Liver (tissue), 7 donors: ENCODE measurements at regions not wholly inside any gene's neighbourhood (a gene's known extent, or its start where the extent isn't known, plus 50 kb on each side); places are given as distances from the start of the nearest gene placed in this dataset.

Source experiments
- DNase-seq: peaks from one replicate; pipeline ENCODE4 v3.0.0-alpha.2; 2017; ENCODE audit warnings: low spot score
- H3K27ac ChIP-seq, 2 donors: one replicate each; pipeline ENCODE4 v1.7.0; 2013; ENCODE audit warnings: inconsistent platforms in 2 of 2, low read length in 2 of 2, control low read depth in 1 of 2, low read depth in 1 of 2, mild to moderate bottlenecking in 1 of 2
- H3K27me3 ChIP-seq, 4 donors: one replicate each; pipeline versions ENCODE4 v1.6.1 to v1.7.0; 2013; ENCODE audit warnings: low read length in 3 of 4, inconsistent platforms in 1 of 4, mild to moderate bottlenecking in 1 of 4, moderate library complexity in 1 of 4; ENCODE audit not compliant: control insufficient read depth in 4 of 4, insufficient read depth in 4 of 4
- H3K36me3 ChIP-seq, 4 donors: one replicate each; pipeline versions ENCODE4 v1.6.1 to v1.7.0; 2013; ENCODE audit warnings: low read length in 3 of 4, mild to moderate bottlenecking in 3 of 4, low read depth in 1 of 4, moderate library complexity in 1 of 4; ENCODE audit not compliant: control insufficient read depth in 4 of 4, insufficient read depth in 3 of 4
- H3K4me1 ChIP-seq, 4 donors: one replicate each; pipeline versions ENCODE4 v1.6.1 to v1.7.0; 2013; ENCODE audit warnings: low read length in 3 of 4, mild to moderate bottlenecking in 3 of 4, moderate library complexity in 1 of 4; ENCODE audit not compliant: control insufficient read depth in 4 of 4, insufficient read depth in 4 of 4
- H3K4me3 ChIP-seq, 3 donors: one replicate each; pipeline versions ENCODE4 v1.6.1 to v1.7.0; 2013; ENCODE audit warnings: low read length in 3 of 3, control low read depth in 1 of 3, low read depth in 1 of 3, mild to moderate bottlenecking in 1 of 3
- H3K9ac ChIP-seq, 2 donors: one replicate each; pipeline ENCODE4 v1.7.0; 2013; ENCODE audit warnings: low read length in 2 of 2, mild to moderate bottlenecking in 2 of 2, moderate library complexity in 2 of 2, control low read depth in 1 of 2, low read depth in 1 of 2
- H3K9me3 ChIP-seq, 4 donors: one replicate each; pipeline versions ENCODE4 v1.6.1 to v1.7.0; 2013; ENCODE audit warnings: low read length in 3 of 4; ENCODE audit not compliant: control insufficient read depth in 4 of 4
- EGR1 ChIP-seq, 2 donors: IDR thresholded peaks; 2 replicates each; pipeline ENCODE4 v1.6.1; 2016 to 2018; ENCODE audit warnings: antibody characterized with exemption in 2 of 2, low read depth in 2 of 2
- FOXA1 ChIP-seq: IDR thresholded peaks from 2 replicates; pipeline ENCODE4 v1.6.1; 2016; ENCODE audit warnings: antibody characterized with exemption
- FOXA2 ChIP-seq: IDR thresholded peaks from 2 replicates; pipeline ENCODE4 v1.6.1; 2016; ENCODE audit warnings: antibody characterized with exemption
- GABPA ChIP-seq, 2 donors: IDR thresholded peaks in 1 of 2; conservative IDR thresholded peaks in 1 of 2; 2 replicates each; pipeline ENCODE4 v1.6.1; 2016; ENCODE audit warnings: antibody characterized with exemption in 2 of 2, mild to moderate bottlenecking in 1 of 2, moderate library complexity in 1 of 2
- HNF4A ChIP-seq, 2 donors: conservative IDR thresholded peaks; 2 replicates each; pipeline ENCODE4 v1.6.1; 2016; ENCODE audit warnings: antibody characterized with exemption in 2 of 2, mild to moderate bottlenecking in 2 of 2
- HNF4G ChIP-seq: IDR thresholded peaks from 2 replicates; pipeline ENCODE4 v1.6.1; 2016; ENCODE audit warnings: antibody characterized with exemption
- JUND ChIP-seq, 2 donors: IDR thresholded peaks; 2 replicates each; pipeline ENCODE4 v1.6.1; 2016; ENCODE audit warnings: antibody characterized with exemption in 2 of 2
- MAX ChIP-seq: IDR thresholded peaks from 2 replicates; pipeline ENCODE4 v1.6.1; 2016; ENCODE audit warnings: antibody characterized with exemption
- NR2F2 ChIP-seq: IDR thresholded peaks from 2 replicates; pipeline ENCODE4 v1.6.1; 2016; ENCODE audit warnings: antibody characterized with exemption
- RAD21 ChIP-seq, 2 donors: IDR thresholded peaks; 2 replicates each; pipeline ENCODE4 v1.6.1; 2016; ENCODE audit warnings: antibody characterized with exemption in 2 of 2, mild to moderate bottlenecking in 2 of 2
- REST ChIP-seq: IDR thresholded peaks from 2 replicates; pipeline ENCODE4 v1.6.1; 2016; ENCODE audit warnings: antibody characterized with exemption, mild to moderate bottlenecking
- RXRA ChIP-seq, 2 donors: IDR thresholded peaks; 2 replicates each; pipeline ENCODE4 v1.6.1; 2017 to 2018; ENCODE audit warnings: antibody characterized with exemption in 2 of 2, mild to moderate bottlenecking in 1 of 2
- SP1 ChIP-seq: IDR thresholded peaks from 2 replicates; pipeline ENCODE4 v1.6.1; 2018; ENCODE audit warnings: antibody characterized with exemption, mild to moderate bottlenecking
- TAF1 ChIP-seq: conservative IDR thresholded peaks from 2 replicates; pipeline ENCODE4 v1.6.1; 2016; ENCODE audit warnings: antibody characterized with exemption, mild to moderate bottlenecking
- YY1 ChIP-seq: IDR thresholded peaks from 2 replicates; pipeline ENCODE4 v1.6.1; 2016; ENCODE audit warnings: antibody characterized with exemption, mild to moderate bottlenecking
- ZBTB33 ChIP-seq: IDR thresholded peaks from 2 replicates; pipeline ENCODE4 v1.6.1; 2016; ENCODE audit warnings: antibody characterized with exemption
- WGBS: extraction: QIAGEN DNeasy Blood & Tissue Kit; methylation state at CpG from one replicate; pipeline ENCODE4 v1.1.7; 2013; 5-methylcytosine and 5-hydroxymethylcytosine counted together
- TF ChIP-seq, protein P1 (sequence below): IDR thresholded peaks from 2 replicates; pipeline ENCODE4 v1.6.1; 2016; ENCODE audit warnings: antibody characterized with exemption
- donor health status: healthy.
- donor health status: healthy.
- donor health status: healthy.
- donor health status: healthy.

GRCh38 chr16:85341972-85342695, 229.9 kb upstream of the CIBAR2 start:
- H3K9me3 ChIP-seq, result no peaks in the 10 kb centered on the region
- TF ChIP-seq ZBTB33 (no peak), JUND (IDR thresholded peaks at IDR 0.05) (no peak), YY1 (no peak), NR2F2 (no peak), GABPA (IDR thresholded peaks at IDR 0.05 in 1 of 2, conservative IDR thresholded peaks at IDR 0.05 in 1 of 2) (no peak), HNF4G (no peak), MAX (no peak), RXRA (IDR thresholded peaks at IDR 0.05) (no peak), TAF1 (no peak), SP1 (no peak)
- no peak overlapping the region for H3K27ac ChIP-seq
- H3K4me3 ChIP-seq, result no peak overlapping the region
- DNase-seq, result no peak
- no peaks in the 10 kb centered on the region for H3K36me3 ChIP-seq
- 95% methylated on average over 19 of the region's 19 CpGs for WGBS
- H3K27me3 ChIP-seq, result no peaks in the 10 kb centered on the region
- H3K9ac ChIP-seq, result no peak overlapping the region
- H3K4me1 ChIP-seq, result peaks cover 2 to 9% (median 7%) of the 10 kb centered on the region in 4 donors

- Histone ChIP-seq H3K36me3 (no peaks in the 10 kb centered on the region), H3K4me3 (no peak overlapping the region), H3K9ac (no peak overlapping the region), H3K27me3 (no peaks in the 10 kb centered on the region), H3K4me1 (no peaks in the 10 kb centered on the region), H3K27ac (no peak overlapping the region), H3K9me3 (no peaks in the 10 kb centered on the region)
- WGBS, result 93% methylated on average over 17 of the region's 17 CpGs
- TF ChIP-seq HNF4A (conservative IDR thresholded peaks at IDR 0.05), result no peak
- no peak for TF ChIP-seq REST
- no peak for TF ChIP-seq FOXA2
- TF ChIP-seq MAX, result no peak
- TF ChIP-seq RXRA (IDR thresholded peaks at IDR 0.05), result no peak
- TF ChIP-seq RAD21 (IDR thresholded peaks at IDR 0.05), result no peak
- no peak for TF ChIP-seq FOXA1
- no peak for TF ChIP-seq HNF4G
- no peak for TF ChIP-seq JUND (IDR thresholded peaks at IDR 0.05)
- no peak for TF ChIP-seq EGR1 (IDR thresholded peaks at IDR 0.05; ENCODE audit: low read depth in 2 of 2)
- TF ChIP-seq, protein P1, sequence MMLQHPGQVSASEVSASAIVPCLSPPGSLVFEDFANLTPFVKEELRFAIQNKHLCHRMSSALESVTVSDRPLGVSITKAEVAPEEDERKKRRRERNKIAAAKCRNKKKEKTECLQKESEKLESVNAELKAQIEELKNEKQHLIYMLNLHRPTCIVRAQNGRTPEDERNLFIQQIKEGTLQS, result no peak
- TF ChIP-seq YY1, result no peak
- no peak for TF ChIP-seq SP1
- DNase-seq, result no peak
These were observed 232.3 kb upstream of the CIBAR2 start for GRCh38 chr16:85344502-85345128.
